ENCODE measurements at regions not wholly inside any gene's neighbourhood (a gene's known extent, or its start where the extent isn't known, plus 50 kb on each side); places are given as distances from the start of the nearest gene placed in this dataset.
A peak's percentile ranks its signal among the peaks of the same experiment; 100 is the strongest.

DNA sequence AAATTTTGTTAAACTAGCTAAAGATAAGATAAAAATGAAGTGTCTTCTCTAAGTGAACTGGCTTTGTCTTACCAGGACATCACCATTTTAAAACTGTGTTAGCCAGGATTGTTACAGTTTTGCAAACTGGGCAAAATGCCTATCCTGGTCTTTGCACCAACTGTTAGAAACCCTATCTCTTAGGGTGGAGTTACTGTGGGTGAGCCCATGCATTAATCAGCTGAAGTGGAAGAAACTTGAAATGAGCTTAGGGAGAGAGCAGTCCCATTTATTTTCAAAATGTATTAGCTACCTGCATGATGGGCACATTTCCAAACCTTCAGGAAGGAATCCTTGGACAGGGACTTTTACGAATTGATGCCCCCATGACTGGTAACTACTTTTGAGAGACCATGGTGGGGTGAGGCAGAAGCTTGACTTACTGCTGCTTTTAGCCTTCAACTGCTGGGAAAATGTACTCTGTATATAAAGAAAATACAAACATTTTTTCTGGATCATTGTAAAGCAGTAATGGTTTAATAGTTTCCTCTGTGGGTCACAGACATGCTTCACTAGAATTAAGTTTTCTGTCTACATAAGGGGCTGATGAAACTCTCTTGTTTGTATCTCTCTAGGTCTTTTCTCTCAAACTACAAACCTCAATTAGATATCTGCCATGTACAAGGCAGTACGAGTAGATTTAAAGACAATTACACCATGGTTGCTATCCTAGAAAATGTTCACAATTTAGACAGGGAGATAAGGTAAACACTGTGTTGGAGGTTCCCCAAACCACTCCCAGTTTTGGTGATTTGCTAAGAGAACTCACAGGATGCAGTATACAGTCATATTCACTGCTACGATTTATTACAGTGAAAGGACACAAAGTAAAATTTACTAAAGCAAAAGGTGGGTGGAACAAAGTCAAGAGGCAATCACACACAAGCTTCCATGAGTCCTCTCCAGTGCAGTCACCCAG is 321.4 kb upstream of the MMADHC start:
- TF ChIP-seq, protein P1, sequence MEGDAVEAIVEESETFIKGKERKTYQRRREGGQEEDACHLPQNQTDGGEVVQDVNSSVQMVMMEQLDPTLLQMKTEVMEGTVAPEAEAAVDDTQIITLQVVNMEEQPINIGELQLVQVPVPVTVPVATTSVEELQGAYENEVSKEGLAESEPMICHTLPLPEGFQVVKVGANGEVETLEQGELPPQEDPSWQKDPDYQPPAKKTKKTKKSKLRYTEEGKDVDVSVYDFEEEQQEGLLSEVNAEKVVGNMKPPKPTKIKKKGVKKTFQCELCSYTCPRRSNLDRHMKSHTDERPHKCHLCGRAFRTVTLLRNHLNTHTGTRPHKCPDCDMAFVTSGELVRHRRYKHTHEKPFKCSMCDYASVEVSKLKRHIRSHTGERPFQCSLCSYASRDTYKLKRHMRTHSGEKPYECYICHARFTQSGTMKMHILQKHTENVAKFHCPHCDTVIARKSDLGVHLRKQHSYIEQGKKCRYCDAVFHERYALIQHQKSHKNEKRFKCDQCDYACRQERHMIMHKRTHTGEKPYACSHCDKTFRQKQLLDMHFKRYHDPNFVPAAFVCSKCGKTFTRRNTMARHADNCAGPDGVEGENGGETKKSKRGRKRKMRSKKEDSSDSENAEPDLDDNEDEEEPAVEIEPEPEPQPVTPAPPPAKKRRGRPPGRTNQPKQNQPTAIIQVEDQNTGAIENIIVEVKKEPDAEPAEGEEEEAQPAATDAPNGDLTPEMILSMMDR (IDR thresholded peaks at IDR 0.05; ENCODE audit: insufficient read depth, low read depth, low read length), result no peak
- DNase-seq (ENCODE audit: low read depth), result peak; percentile 78
- no peak overlapping the region for H3K4me3 ChIP-seq (ENCODE audit: low read depth, low read length)

DNA sequence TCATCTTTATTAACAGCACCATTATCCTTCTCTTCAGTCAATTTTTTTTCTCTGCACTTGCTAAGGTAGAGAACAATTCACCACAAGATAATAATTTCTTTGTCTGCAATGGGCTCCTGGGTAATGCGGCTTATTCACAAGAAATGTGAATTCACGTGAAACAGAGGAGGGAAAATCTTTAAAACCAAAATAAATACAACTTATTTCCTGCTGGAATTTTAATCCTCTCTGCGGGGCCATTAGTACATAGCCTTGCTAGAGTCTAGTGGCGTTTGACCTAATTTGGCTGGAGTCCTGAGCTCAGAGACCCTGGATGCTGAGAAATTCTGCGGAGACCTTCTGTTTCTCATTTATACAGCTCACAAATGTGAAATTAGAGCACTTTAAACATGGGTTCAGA is 319.3 kb upstream of the MMADHC start:
- no peak for DNase-seq (ENCODE audit: low read depth)
- TF ChIP-seq, protein P1 (IDR thresholded peaks at IDR 0.05; ENCODE audit: insufficient read depth, low read depth, low read length), result no peak
- H3K4me3 ChIP-seq (ENCODE audit: low read depth, low read length), result no peak overlapping the region

DNA sequence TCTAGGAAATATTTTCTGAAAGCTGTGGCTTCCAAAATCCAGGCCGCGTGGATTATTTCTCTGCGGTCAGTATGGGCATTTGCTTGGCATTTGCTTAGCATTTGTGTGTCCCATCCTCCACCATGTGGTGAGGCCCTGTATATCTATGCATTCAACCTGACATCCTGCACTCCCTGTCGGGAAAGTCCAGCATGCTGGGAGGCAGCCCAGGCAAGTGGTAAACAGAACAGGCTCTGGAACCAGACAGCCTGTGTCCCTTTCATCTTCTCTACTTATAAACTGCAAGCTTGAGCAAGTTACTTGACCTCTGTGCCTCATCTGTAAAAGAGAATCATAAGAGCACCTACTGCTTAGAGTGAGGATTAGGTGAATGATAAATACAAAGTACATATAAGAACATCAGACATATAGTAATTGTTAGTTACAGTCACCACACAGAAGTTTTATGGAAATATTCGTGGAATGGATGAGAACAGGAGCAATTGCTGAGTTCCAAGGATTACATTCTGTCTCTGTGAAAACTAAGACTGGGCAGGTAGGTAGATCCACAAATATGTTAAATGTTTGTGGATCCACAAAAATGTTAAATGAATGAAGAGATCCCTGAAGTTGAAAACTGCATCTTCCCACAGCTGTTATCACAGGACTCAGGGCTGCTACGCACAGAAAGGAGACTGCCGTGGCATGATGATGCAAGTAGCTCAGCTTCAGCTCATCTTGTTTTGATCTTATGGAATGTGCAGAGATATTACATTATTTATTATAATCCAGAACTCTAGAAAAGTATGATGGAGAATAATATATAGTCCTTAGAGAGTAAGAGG is 317.0 kb upstream of the MMADHC start:
- DNase-seq (ENCODE audit: low read depth), result peak; percentile 82
- TF ChIP-seq, protein P1 (IDR thresholded peaks at IDR 0.05; ENCODE audit: insufficient read depth, low read depth, low read length), result no peak
- no peak overlapping the region for H3K4me3 ChIP-seq (ENCODE audit: low read depth, low read length)

DNA sequence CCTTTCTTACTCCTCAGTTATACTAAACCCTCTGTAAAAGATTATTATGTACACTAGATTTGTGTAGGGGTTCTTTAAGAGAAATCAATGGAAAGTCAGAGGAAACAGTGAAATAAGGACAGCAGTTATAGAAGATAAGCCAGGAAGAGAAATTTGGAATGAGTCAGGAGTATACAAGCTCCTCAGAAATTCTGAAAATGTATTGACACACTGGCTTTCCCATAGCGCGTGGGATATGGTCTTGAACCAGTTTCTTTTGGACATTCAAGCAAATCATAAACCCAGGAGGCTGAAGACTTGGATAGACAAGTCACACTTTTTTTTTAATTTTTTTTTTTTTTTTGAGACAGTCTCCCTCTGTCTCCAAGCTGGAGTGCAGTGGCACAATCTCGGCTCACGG is 316.1 kb upstream of the MMADHC start:
- TF ChIP-seq, protein P1 (IDR thresholded peaks at IDR 0.05; ENCODE audit: insufficient read depth, low read depth, low read length), result no peak
- no peak overlapping the region for H3K4me3 ChIP-seq (ENCODE audit: low read depth, low read length)
- DNase-seq (ENCODE audit: low read depth), result no peak

DNA sequence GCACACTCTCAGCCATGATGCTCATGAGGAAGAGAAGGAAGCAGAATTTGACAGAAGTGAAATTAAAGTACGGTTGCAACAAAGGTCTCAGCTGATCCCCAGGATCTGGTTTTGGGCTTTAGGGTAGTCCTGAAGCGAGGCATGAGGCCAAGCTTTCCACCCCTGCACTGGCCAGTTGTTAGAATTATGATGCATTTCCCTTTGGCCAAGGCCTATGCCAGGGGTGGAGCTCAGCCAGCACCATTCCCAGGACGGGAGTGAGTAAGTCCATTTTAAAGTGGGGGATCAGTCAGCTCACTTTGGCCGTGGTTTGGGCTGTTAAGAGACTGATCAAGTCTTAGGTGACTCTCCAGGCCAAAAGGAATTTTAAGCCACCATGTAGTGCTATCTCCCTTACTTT is 314.5 kb upstream of the MMADHC start:
- H3K4me3 ChIP-seq (ENCODE audit: low read depth, low read length), result no peak overlapping the region
- DNase-seq (ENCODE audit: low read depth), result no peak

DNA sequence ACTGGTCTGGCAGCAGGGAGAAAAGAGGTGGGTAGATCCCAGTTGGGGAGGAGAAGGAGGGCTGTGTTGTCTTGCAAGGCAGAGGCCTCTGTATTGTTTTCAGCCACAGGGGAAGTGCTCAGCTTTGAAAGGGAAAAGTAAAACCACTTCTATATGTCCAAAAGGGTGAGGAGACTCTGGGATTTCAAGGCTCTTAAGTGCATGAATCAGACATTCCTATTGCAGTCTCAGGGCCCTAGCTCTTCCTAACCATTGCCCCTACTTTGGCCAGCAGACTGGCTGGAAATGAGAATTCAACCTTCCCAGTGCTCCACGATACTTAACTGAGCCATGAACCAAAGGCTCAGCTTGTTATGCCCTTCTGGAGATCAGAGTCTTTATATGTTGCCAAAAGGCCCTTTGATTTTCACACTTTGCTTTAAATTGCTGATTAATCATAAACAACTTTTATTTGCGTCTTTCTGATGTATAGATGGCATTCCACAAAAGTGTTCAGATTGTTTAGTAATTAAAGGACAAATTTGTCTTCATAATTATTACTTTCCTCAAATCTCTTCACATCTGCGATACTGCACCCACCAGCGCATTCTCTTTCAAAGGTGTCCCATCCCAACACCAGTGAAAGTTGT is 313.8 kb upstream of the MMADHC start:
- no peak for DNase-seq (ENCODE audit: low read depth)
- no peak overlapping the region for H3K4me3 ChIP-seq (ENCODE audit: low read depth, low read length)
- TF ChIP-seq, protein P1 (IDR thresholded peaks at IDR 0.05; ENCODE audit: insufficient read depth, low read depth, low read length), result no peak

More for the DNA sequence above, 314.5 kb upstream of the MMADHC start:
- TF ChIP-seq, protein P1 (IDR thresholded peaks at IDR 0.05; ENCODE audit: insufficient read depth, low read depth, low read length), result no peak
